ENCODE measurements at regions not wholly inside any gene's neighbourhood (a gene's known extent, or its start where the extent isn't known, plus 50 kb on each side); places are given as distances from the start of the nearest gene placed in this dataset.

GRCh38 chr9:118558891-118559290 is 810.3 kb downstream of the BRINP1 start:
- Histone ChIP-seq H3K4me1 (ENCODE audit: control insufficient read depth, extremely low read depth, insufficient read depth, low read length) (no peaks in the 10 kb centered on the region), H3K4me2 (ENCODE audit: control insufficient read depth, extremely low read depth, insufficient read depth, low read depth, low read length) (no peak overlapping the region), H3K9ac (ENCODE audit: control insufficient read depth, extremely low read depth, insufficient read depth, low read length) (no peak overlapping the region), H3K27me3 (ENCODE audit: control insufficient read depth, extremely low read depth, insufficient read depth, low read length) (no peaks in the 10 kb centered on the region), H4K20me1 (ENCODE audit: control insufficient read depth, extremely low read depth, insufficient read depth, low read length) (no peaks in the 10 kb centered on the region), H3K4me3 (ENCODE audit: control insufficient read depth in 2 of 3, extremely low read depth in 1 of 3, insufficient read depth in 2 of 3, low read depth in 1 of 3, low read length in 3 of 3) (no peak overlapping the region), H3K9me3 (ENCODE audit: control insufficient read depth, low read depth, low read length) (no peaks in the 10 kb centered on the region), H3K36me3 (ENCODE audit: control insufficient read depth in 2 of 2, extremely low read depth in 1 of 2, insufficient read depth in 2 of 2, low read length in 2 of 2) (no peaks in the 10 kb centered on the region), H3K79me2 (ENCODE audit: control insufficient read depth, insufficient read depth, low read length) (no peaks in the 10 kb centered on the region), H3K27ac (ENCODE audit: control insufficient read depth, insufficient read depth, low read length) (no peak overlapping the region), H2AFZ (ENCODE audit: control insufficient read depth, low read length) (no peak overlapping the region), H3K9me1 (ENCODE audit: control insufficient read depth, extremely low read depth, insufficient read depth, low read length) (no peaks in the 10 kb centered on the region)
- dilution Hi-C loops (cut with MboI; ENCODE audit: extremely low pct_ligation_motif_present, low sequenced_read_pairs): no loop called here
- DNase-seq (ENCODE audit: low read depth, low spot score) (no peak), FAIRE-seq (no peak)
- TF ChIP-seq EZH2 (IDR thresholded peaks at IDR 0.05; ENCODE audit: low read length) (no peak), CTCF (optimal IDR thresholded peaks at IDR 0.05 in 1 of 3, IDR thresholded peaks at IDR 0.05 in 1 of 3, conservative IDR thresholded peaks at IDR 0.05 in 1 of 3; ENCODE audit: extremely low read depth in 1 of 3, insufficient read depth in 2 of 3, low read length in 3 of 3) (no peak)

- Histone ChIP-seq H3K27me3 (ENCODE audit: control insufficient read depth, extremely low read depth, insufficient read depth, low read length) (no peaks in the 10 kb centered on the region), H3K4me3 (ENCODE audit: control insufficient read depth in 2 of 3, extremely low read depth in 1 of 3, insufficient read depth in 2 of 3, low read depth in 1 of 3, low read length in 3 of 3) (no peak overlapping the region), H2AFZ (ENCODE audit: control insufficient read depth, low read length) (no peak overlapping the region), H3K4me2 (ENCODE audit: control insufficient read depth, extremely low read depth, insufficient read depth, low read depth, low read length) (no peak overlapping the region), H3K79me2 (ENCODE audit: control insufficient read depth, insufficient read depth, low read length) (no peaks in the 10 kb centered on the region), H3K4me1 (ENCODE audit: control insufficient read depth, extremely low read depth, insufficient read depth, low read length) (no peaks in the 10 kb centered on the region), H3K9me1 (ENCODE audit: control insufficient read depth, extremely low read depth, insufficient read depth, low read length) (no peaks in the 10 kb centered on the region), H3K36me3 (ENCODE audit: control insufficient read depth in 2 of 2, extremely low read depth in 1 of 2, insufficient read depth in 2 of 2, low read length in 2 of 2) (no peaks in the 10 kb centered on the region), H3K27ac (ENCODE audit: control insufficient read depth, insufficient read depth, low read length) (no peak overlapping the region), H4K20me1 (ENCODE audit: control insufficient read depth, extremely low read depth, insufficient read depth, low read length) (no peaks in the 10 kb centered on the region), H3K9ac (ENCODE audit: control insufficient read depth, extremely low read depth, insufficient read depth, low read length) (no peak overlapping the region), H3K9me3 (ENCODE audit: control insufficient read depth, low read depth, low read length) (no peaks in the 10 kb centered on the region)
- FAIRE-seq (no peak), DNase-seq (ENCODE audit: low read depth, low spot score) (no peak)
- TF ChIP-seq EZH2 (IDR thresholded peaks at IDR 0.05; ENCODE audit: low read length): no peak
- TF ChIP-seq CTCF (optimal IDR thresholded peaks at IDR 0.05 in 1 of 3, IDR thresholded peaks at IDR 0.05 in 1 of 3, conservative IDR thresholded peaks at IDR 0.05 in 1 of 3; ENCODE audit: extremely low read depth in 1 of 3, insufficient read depth in 2 of 3, low read length in 3 of 3): no peak
- dilution Hi-C loops (cut with MboI; ENCODE audit: extremely low pct_ligation_motif_present, low sequenced_read_pairs): no loop called here
Measured at GRCh38 chr9:118561051-118561450, 808.2 kb downstream of the BRINP1 start.
